ENCODE measurements at regions not wholly inside any gene's neighbourhood (a gene's known extent, or its start where the extent isn't known, plus 50 kb on each side); places are given as distances from the start of the nearest gene placed in this dataset.

DNA sequence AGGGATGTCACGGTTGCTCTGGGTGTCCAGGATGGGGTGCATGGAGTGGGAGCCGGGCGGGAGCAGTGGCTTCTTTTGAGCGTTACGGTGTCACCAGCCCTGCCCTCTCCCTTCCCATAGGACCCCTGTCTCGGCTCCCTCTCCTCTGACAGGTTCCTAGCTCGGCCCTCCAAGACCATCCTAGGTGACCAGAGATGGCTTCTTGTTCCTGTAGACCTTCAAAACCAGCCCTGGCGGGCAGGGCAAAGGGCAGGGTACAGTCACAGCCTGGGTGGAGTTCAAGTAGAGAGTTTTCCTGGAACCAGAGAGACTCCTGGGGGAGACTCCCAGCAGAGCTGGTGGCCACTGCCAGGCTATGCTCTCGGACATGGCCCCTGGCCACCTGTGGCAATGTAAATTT lies 345.6 kb upstream of the AJAP1 start:
- Mint-ChIP-seq H3K9me3 (ENCODE audit: low read depth) (peaks cover 7% of the 10 kb centered on the region), H3K27me3 (peaks cover 3% of the 10 kb centered on the region), H3K4me1 (no peaks in the 10 kb centered on the region), H3K36me3 (ENCODE audit: low read depth) (no peaks in the 10 kb centered on the region), H3K4me3 (no peak overlapping the region), H3K27ac (no peak overlapping the region)
- intact Hi-C loops (cut with DNase I, micrococcal nuclease) = no loop called here
- DNase-seq = no peak
- ATAC-seq = no peak
- CTCF ChIA-PET = no interaction called here
- POLR2A ChIA-PET = no interaction called here

DNA sequence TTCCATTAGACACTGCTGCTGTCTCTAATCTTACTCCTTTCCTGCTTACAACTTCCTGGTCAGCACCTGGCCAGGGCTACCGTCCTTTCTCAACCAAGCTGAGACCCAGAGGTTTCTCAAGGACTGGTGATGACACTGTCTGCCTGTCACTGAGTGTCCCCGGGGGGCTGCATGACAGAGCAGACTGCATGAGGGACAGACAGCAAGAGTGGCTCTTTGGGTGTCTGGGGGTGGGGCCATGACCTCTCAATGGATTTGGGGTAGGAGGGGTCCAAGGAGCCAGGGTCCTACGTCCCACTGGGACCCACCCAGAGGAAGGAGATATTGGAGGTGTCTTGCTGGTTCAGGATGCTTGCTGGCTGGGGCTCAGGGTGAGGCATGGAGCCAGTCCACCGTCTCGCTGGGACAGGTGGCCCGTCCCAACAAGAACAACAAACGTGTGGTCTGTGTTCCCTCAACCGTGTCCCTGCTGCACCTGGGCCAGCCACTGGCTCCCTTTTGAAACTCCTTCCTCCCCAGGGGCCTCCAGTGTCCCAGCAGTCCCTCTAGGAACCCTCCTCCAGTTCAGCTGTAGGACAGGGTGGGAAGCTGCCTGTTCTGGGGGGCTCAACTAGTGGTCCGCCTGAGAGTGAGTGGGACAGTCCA lies 344.6 kb upstream of the AJAP1 start:
- POLR2A ChIA-PET = no interaction called here
- no peak overlapping the region for H3K4me3 Mint-ChIP-seq
- DNase-seq (no peak), ATAC-seq (no peak)
- H3K27me3 Mint-ChIP-seq = peaks cover 3% of the 10 kb centered on the region
- H3K4me1 Mint-ChIP-seq = no peaks in the 10 kb centered on the region
- CTCF ChIA-PET = no interaction called here
- H3K9me3 Mint-ChIP-seq (ENCODE audit: low read depth) = peaks cover 7% of the 10 kb centered on the region
- H3K27ac Mint-ChIP-seq = no peak overlapping the region
- intact Hi-C loops (cut with DNase I, micrococcal nuclease) = no loop called here
- H3K36me3 Mint-ChIP-seq (ENCODE audit: low read depth) = no peaks in the 10 kb centered on the region

DNA sequence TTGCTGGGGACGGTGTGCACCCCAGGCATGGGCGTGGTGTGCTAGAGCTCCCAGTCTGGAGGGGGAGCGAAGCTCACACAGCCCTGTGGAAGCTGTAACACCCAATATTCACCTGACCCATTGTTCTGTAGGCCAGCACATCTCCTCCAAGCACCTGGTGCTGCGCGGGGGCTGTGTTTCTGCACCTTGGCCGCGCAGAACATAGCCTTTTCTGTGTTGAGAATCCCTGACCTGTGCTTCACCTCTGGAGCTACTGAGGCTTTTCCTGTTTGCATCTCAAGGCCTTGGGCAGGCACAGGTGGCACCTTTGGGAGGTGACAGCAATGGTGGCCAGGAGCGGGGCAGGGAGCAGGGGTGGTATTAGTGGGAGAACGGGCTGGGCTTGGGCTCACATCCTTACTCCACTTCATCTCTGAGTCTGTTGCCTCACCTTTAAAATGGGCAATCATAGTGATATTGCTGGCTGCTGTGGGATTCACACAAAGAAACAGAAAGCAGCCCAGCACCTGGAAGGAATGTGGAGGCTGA lies 343.9 kb upstream of the AJAP1 start:
- no peak for ATAC-seq
- Mint-ChIP-seq H3K27me3 (peaks cover 3% of the 10 kb centered on the region), H3K4me1 (no peaks in the 10 kb centered on the region), H3K9me3 (ENCODE audit: low read depth) (peaks cover 7% of the 10 kb centered on the region), H3K27ac (no peak overlapping the region), H3K4me3 (no peak overlapping the region), H3K36me3 (ENCODE audit: low read depth) (no peaks in the 10 kb centered on the region)
- CTCF ChIA-PET = no interaction called here
- POLR2A ChIA-PET = no interaction called here
- intact Hi-C loops (cut with DNase I, micrococcal nuclease) = no loop called here
- no peak for DNase-seq

DNA sequence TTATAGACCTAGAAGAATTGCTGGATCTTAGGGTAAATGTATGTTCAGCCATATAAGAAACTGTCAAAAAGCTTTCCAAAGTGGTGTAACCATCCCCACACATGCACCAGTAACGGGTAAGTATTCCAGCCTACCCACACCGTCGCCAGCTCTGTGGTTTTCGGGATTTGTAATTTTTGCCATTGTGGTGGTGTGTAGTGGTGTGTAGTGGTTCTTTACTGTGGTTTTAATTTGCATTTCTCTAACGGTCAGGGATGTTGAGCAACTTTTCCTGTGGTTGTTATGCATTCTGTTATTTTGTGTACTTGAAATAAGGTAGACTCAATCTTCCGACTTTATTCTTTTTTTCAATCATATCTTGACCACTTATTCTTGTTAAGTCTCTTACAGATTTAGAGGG lies 342.4 kb upstream of the AJAP1 start:
- ChIA-PET CTCF (no interaction called here), POLR2A (no interaction called here)
- no peak overlapping the region for H3K27ac Mint-ChIP-seq
- no peaks in the 10 kb centered on the region for H3K36me3 Mint-ChIP-seq (ENCODE audit: low read depth)
- intact Hi-C loops (cut with DNase I, micrococcal nuclease) = no loop called here
- H3K4me1 Mint-ChIP-seq = no peaks in the 10 kb centered on the region
- H3K27me3 Mint-ChIP-seq = peaks cover 5% of the 10 kb centered on the region
- DNase-seq (no peak), ATAC-seq (no peak)
- H3K4me3 Mint-ChIP-seq = no peak overlapping the region
- H3K9me3 Mint-ChIP-seq (ENCODE audit: low read depth) = peaks cover 7% of the 10 kb centered on the region

DNA sequence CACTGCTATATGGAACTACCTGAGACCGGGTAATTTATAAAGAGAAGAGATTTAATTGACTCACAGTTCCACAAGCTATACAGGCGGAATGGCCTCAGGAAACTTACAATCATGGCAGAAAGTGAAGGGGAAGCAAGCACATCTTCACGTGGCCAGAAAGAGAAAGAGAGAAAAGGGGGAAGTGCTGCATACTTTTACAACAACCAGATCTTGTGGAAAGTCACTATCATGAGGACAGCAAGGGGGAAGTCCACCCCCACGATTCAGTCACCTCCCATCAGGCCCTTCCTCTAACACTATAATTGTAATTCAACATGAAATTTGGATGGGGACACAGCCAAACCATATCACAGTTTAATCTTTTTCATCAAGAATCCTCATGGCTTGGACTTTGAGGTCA lies 339.2 kb upstream of the AJAP1 start:
- ChIA-PET CTCF (no interaction called here), POLR2A (no interaction called here)
- Mint-ChIP-seq H3K4me1 (no peaks in the 10 kb centered on the region), H3K4me3 (no peak overlapping the region), H3K27me3 (peaks cover 5% of the 10 kb centered on the region), H3K27ac (no peak overlapping the region), H3K36me3 (ENCODE audit: low read depth) (no peaks in the 10 kb centered on the region), H3K9me3 (ENCODE audit: low read depth) (peaks cover 7% of the 10 kb centered on the region)
- ATAC-seq = no peak
- no peak for DNase-seq
- intact Hi-C loops (cut with DNase I, micrococcal nuclease) = no loop called here

DNA sequence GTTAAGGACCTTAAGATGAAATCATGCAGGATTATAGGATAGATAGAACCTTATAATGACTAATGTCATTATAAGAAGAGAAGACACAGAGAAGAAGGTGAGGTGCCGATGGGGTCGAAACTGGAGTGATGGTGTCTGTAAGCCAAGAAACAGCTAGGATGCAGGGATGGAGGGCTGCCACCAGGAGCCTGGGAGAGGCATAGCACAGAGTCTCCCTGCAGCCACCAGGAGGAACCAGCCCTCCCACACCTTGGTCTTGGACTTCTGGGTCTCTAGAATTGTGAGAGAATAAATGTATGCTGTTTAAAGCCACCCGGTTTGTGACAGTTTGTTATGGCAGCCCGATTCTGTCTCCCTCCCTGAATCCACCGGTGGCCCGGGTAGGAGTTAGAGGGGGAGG lies 337.2 kb upstream of the AJAP1 start:
- ChIA-PET CTCF (no interaction called here), POLR2A (no interaction called here)
- Mint-ChIP-seq H3K36me3 (ENCODE audit: low read depth) (no peaks in the 10 kb centered on the region), H3K4me1 (no peaks in the 10 kb centered on the region), H3K27me3 (peaks cover 2% of the 10 kb centered on the region), H3K9me3 (ENCODE audit: low read depth) (peaks cover 11% of the 10 kb centered on the region), H3K4me3 (no peak overlapping the region), H3K27ac (no peak overlapping the region)
- DNase-seq = no peak
- intact Hi-C loops (cut with DNase I, micrococcal nuclease) = no loop called here
- no peak for ATAC-seq

DNA sequence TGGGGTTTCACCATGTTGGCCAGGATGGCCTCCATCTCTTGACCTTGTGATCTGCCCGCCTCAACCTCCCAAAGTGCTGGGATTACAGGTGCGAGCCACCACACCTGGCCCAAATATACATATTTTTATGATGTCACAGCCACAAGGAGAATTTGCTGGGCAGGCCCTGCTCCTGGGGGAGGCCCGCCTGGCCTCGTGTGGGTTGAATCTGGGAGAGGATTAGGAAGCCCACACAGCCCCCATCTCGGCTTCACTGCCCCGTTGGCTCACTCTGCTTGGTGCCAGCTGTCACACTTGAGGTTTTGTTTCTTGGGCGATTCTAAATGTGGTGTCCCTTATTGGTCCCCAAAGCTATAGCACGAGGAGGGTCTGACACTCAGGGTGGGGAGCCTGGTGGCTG lies 335.7 kb upstream of the AJAP1 start:
- intact Hi-C loops (cut with DNase I, micrococcal nuclease) = no loop called here
- ChIA-PET CTCF (no interaction called here), POLR2A (no interaction called here)
- Mint-ChIP-seq H3K4me3 (no peak overlapping the region), H3K4me1 (no peaks in the 10 kb centered on the region), H3K27ac (no peak overlapping the region), H3K9me3 (ENCODE audit: low read depth) (peaks cover 4% of the 10 kb centered on the region), H3K27me3 (peaks cover 2% of the 10 kb centered on the region), H3K36me3 (ENCODE audit: low read depth) (no peaks in the 10 kb centered on the region)
- DNase-seq (no peak), ATAC-seq (no peak)

DNA sequence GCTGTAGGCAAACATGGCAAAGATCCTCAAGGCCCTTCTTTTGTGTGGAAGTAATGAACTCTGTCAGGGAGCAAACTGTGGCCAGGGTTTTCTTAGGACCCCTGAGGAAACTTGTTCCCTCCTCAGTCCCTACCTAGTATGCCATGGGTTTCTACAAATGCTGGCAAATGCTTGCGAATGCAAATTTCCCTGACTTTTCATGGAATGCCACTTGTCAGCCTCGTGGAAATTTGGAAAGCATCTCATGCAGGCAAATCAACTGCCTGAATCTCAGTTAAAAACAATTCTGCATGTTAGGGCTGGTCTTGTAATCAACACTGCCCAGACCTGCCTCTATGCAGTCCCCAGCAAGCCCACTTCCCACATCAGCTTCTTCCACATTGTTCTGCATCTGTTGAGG lies 334.9 kb upstream of the AJAP1 start:
- POLR2A ChIA-PET = no interaction called here
- intact Hi-C loops (cut with DNase I, micrococcal nuclease) = no loop called here
- DNase-seq = no peak
- Mint-ChIP-seq H3K27ac (no peak overlapping the region), H3K4me3 (no peak overlapping the region), H3K27me3 (peaks cover 2% of the 10 kb centered on the region), H3K9me3 (ENCODE audit: low read depth) (peaks cover 4% of the 10 kb centered on the region), H3K4me1 (no peaks in the 10 kb centered on the region), H3K36me3 (ENCODE audit: low read depth) (no peaks in the 10 kb centered on the region)
- CTCF ChIA-PET = no interaction called here
- no peak for ATAC-seq

DNA sequence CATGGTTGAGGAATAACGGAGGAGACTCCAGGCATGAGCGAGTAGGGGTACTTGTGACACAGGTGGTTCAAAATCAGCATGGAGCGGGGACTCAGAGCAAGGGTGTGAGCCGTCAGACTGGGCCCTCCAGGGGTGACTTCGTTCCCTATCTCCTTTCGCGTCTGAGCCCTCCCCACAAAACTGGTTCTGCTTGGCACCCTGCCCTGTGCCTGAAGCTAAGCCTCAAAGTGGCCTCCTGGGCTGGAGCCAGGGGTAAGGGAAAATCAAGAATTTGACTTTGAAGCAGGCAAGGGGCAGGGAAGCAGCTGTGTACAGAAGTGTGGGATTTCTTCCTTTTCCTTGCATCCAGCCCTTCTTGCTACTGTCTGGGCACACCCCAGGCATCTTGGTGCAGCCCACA lies 331.5 kb upstream of the AJAP1 start:
- no peak overlapping the region for H3K27ac Mint-ChIP-seq
- no peaks in the 10 kb centered on the region for H3K36me3 Mint-ChIP-seq (ENCODE audit: low read depth)
- ATAC-seq (no peak), DNase-seq (no peak)
- no peaks in the 10 kb centered on the region for H3K27me3 Mint-ChIP-seq
- no peak overlapping the region for H3K4me3 Mint-ChIP-seq
- ChIA-PET POLR2A (no interaction called here), CTCF (no interaction called here)
- H3K9me3 Mint-ChIP-seq (ENCODE audit: low read depth) = peaks cover 4% of the 10 kb centered on the region
- no peaks in the 10 kb centered on the region for H3K4me1 Mint-ChIP-seq
- intact Hi-C loops (cut with DNase I, micrococcal nuclease) = no loop called here

DNA sequence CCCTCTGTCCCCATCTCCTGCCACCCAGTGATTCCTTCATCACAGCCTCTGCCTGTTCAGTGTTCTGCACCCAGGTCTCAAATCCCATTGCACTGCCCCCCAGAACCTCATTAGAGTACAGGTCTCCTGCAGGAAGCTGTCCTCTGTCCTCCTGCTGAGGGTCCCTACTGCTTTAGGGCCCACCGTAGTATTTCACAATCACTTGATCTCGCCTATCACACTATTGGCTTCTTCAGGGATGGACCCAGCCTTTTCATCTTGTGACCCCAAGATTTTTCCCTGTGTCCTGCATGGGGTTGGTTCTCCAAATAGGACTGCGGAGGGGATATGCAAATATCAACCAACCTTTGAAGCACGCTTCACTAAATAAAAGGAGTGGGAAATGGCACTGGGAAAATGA lies 331.1 kb upstream of the AJAP1 start:
- no peaks in the 10 kb centered on the region for H3K27me3 Mint-ChIP-seq
- CTCF ChIA-PET = no interaction called here
- intact Hi-C loops (cut with DNase I, micrococcal nuclease) = no loop called here

DNA sequence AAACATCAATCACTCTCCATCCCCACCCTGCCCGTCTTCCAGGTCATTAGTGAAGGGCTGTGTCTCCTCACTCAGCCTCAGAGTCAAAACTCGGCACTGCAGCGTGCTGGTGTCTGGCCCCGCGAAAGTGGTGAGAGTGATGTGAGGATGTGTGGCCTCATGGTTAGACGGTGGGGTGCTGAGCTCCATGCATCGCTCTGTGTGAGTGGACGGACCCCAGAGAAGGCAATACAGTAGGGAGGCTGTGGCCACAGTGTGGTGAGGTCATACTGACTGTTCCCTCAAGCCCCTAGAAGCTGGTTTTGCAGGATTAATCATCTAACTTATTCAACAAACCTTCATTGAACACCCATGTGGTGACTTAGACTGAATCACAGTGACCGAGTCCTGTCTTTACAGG lies 329.9 kb upstream of the AJAP1 start:
- intact Hi-C loops (cut with DNase I, micrococcal nuclease) = no loop called here

More for the DNA sequence above, 331.1 kb upstream of the AJAP1 start:
- DNase-seq (no peak), ATAC-seq (no peak)
- Mint-ChIP-seq H3K4me1 (no peaks in the 10 kb centered on the region), H3K36me3 (ENCODE audit: low read depth) (no peaks in the 10 kb centered on the region), H3K9me3 (ENCODE audit: low read depth) (peaks cover 4% of the 10 kb centered on the region), H3K27ac (no peak overlapping the region), H3K4me3 (no peak overlapping the region)
- POLR2A ChIA-PET = no interaction called here

DNA sequence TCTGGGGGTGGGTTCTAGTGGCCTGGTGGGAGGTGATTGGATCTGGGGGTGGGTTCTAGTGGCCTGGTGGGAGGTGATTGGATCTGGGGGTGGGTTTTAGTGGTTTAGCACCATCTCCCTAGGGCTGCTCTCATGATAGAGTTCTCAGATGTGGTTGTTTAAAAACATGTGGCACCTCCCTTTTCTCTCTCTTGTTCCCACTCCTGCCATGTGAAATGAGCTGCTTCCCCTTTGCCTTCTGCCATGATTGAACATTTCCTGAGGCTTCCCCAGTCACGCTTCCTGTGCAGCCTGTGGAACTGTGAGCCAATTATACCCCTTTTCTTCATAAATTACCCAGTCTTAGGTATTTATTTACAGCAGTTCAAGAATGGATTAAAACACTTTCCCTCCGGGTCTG lies 327.3 kb upstream of the AJAP1 start:
- Mint-ChIP-seq H3K36me3 (ENCODE audit: low read depth) (no peaks in the 10 kb centered on the region), H3K9me3 (ENCODE audit: low read depth) (no peaks in the 10 kb centered on the region), H3K4me1 (no peaks in the 10 kb centered on the region), H3K27ac (no peak overlapping the region), H3K4me3 (no peak overlapping the region), H3K27me3 (peaks cover 8% of the 10 kb centered on the region)
- ChIA-PET CTCF (no interaction called here), POLR2A (no interaction called here)
- no peak for DNase-seq
- ATAC-seq = no peak
- intact Hi-C loops (cut with DNase I, micrococcal nuclease) = no loop called here

More for the DNA sequence above, 329.9 kb upstream of the AJAP1 start:
- peaks cover 2% of the 10 kb centered on the region for H3K27me3 Mint-ChIP-seq
- CTCF ChIA-PET = no interaction called here
- DNase-seq = no peak
- H3K4me1 Mint-ChIP-seq = no peaks in the 10 kb centered on the region
- H3K4me3 Mint-ChIP-seq = no peak overlapping the region
- H3K36me3 Mint-ChIP-seq (ENCODE audit: low read depth) = no peaks in the 10 kb centered on the region
- H3K9me3 Mint-ChIP-seq (ENCODE audit: low read depth) = peaks cover 4% of the 10 kb centered on the region
- no peak overlapping the region for H3K27ac Mint-ChIP-seq
- no peak for ATAC-seq
- POLR2A ChIA-PET = no interaction called here

All from activated CD4-positive, alpha-beta T cell treated with anti-CD3 and anti-CD28 coated beads for 36 hours (primary cell).